ENCODE measurements at regions not wholly inside any gene's neighbourhood (a gene's known extent, or its start where the extent isn't known, plus 50 kb on each side); places are given as distances from the start of the nearest gene placed in this dataset.
"Not testable (repeated sequence)": the region's sequence is repeated elsewhere in the genome, so short reads cannot be mapped to it uniquely, and the experiment has no call there.

- no peaks in the 10 kb centered on the region for H3K36me3 Mint-ChIP-seq
- H3K4me3 Mint-ChIP-seq, result no peak overlapping the region
- no peaks in the 10 kb centered on the region for H3K4me1 Mint-ChIP-seq (ENCODE audit: low read depth)
- no peak for DNase-seq
- intact Hi-C loops (cut with micrococcal nuclease), result no loop called here
- H3K9me3 Mint-ChIP-seq, result peaks cover 8% of the 10 kb centered on the region
- CTCF ChIA-PET, result no interaction called here
- no peaks in the 10 kb centered on the region for H3K27me3 Mint-ChIP-seq
- H3K27ac Mint-ChIP-seq, result no peak overlapping the region
- POLR2A ChIA-PET, result no interaction called here
These were observed 264.5 kb downstream of the EIPR1 start for GRCh38 chr2:3113122-3113521.

GRCh38 chr2:3112553-3112952, 265.1 kb downstream of the EIPR1 start:
- no peak for DNase-seq
- intact Hi-C loops (cut with micrococcal nuclease), result no loop called here
- no peaks in the 10 kb centered on the region for H3K4me1 Mint-ChIP-seq (ENCODE audit: low read depth)
- H3K27ac Mint-ChIP-seq, result no peak overlapping the region
- peaks cover 8% of the 10 kb centered on the region for H3K9me3 Mint-ChIP-seq
- H3K36me3 Mint-ChIP-seq, result no peaks in the 10 kb centered on the region
- CTCF ChIA-PET, result no interaction called here
- POLR2A ChIA-PET, result no interaction called here
- no peaks in the 10 kb centered on the region for H3K27me3 Mint-ChIP-seq
- no peak overlapping the region for H3K4me3 Mint-ChIP-seq

DNA sequence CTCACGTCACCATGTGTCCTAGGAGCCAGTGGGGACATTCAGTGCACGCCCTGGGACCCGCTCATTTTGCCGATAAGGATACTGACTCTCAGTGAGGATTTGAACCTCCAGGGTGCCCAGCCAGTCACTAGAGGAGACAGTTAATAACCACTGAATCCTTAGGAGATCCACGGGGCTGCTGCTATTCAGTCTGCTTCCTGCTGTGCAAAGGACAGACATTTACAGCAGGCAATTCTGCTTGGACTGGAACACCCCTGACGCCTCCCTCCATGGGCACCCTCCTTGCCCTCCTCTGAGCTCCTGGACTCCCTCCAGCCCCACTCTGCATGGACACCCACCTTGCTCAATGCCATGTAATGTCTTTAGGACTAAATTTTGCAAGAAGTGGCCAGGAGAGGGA, 265.5 kb downstream of the EIPR1 start:
- intact Hi-C loops (cut with micrococcal nuclease), result no loop called here
- Mint-ChIP-seq H3K4me1 (ENCODE audit: low read depth) (no peaks in the 10 kb centered on the region), H3K4me3 (no peak overlapping the region), H3K27me3 (no peaks in the 10 kb centered on the region), H3K36me3 (no peaks in the 10 kb centered on the region), H3K9me3 (peaks cover 8% of the 10 kb centered on the region), H3K27ac (no peak overlapping the region)
- DNase-seq, result no peak
- ChIA-PET CTCF (no interaction called here), POLR2A (no interaction called here)

DNA sequence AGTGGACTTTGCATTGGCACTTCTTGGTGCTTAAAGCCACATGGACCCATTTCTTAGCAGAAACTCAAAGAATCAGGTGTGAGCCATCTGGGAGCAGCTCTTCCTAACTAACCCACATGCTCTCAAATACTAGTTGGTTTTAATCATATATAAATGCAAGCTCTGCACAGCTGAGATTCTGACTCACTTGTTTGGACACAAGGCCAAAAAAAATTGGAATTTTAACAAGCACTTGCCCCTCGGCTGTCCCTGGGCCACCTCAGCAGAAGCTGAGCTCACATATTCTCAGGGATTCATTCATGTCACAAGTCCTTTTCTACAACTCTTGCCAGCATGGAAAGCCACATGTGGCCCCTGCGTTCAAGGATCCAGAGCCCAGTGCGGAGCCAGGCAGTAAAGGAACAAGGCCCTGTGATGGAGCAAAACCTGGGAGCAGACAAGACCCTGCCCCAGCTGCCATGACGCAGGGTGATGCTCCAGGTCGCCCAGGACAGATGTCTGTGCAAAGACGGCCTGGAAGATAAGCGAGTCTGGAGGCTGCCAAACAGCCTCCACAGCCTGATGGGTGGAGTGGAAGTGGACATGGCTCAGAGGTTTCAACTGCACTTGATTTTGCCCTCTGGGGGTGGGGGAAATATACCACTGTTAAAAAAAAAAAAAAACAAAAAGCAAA, 266.5 kb downstream of the EIPR1 start:
- H3K27me3 Mint-ChIP-seq, result no peaks in the 10 kb centered on the region
- ChIA-PET POLR2A (no interaction called here), CTCF (no interaction called here)
- no peak for DNase-seq
- no peak overlapping the region for H3K27ac Mint-ChIP-seq
- H3K4me1 Mint-ChIP-seq (ENCODE audit: low read depth), result no peaks in the 10 kb centered on the region
- H3K36me3 Mint-ChIP-seq, result no peaks in the 10 kb centered on the region
- intact Hi-C loops (cut with micrococcal nuclease), result no loop called here
- no peak overlapping the region for H3K4me3 Mint-ChIP-seq
- H3K9me3 Mint-ChIP-seq, result peaks cover 8% of the 10 kb centered on the region

GRCh38 chr2:3110555-3110954, 267.1 kb downstream of the EIPR1 start:
- CTCF ChIA-PET, result no interaction called here
- Mint-ChIP-seq H3K36me3 (no peaks in the 10 kb centered on the region), H3K4me1 (ENCODE audit: low read depth) (no peaks in the 10 kb centered on the region), H3K27me3 (no peaks in the 10 kb centered on the region), H3K27ac (no peak overlapping the region), H3K4me3 (no peak overlapping the region), H3K9me3 (peaks cover 8% of the 10 kb centered on the region)
- no peak for DNase-seq
- POLR2A ChIA-PET, result no interaction called here
- intact Hi-C loops (cut with micrococcal nuclease), result no loop called here

GRCh38 chr2:3108710-3109702, 268.6 kb downstream of the EIPR1 start:
- H3K27me3 Mint-ChIP-seq, result no peaks in the 10 kb centered on the region
- no peak overlapping the region for H3K4me3 Mint-ChIP-seq

DNA sequence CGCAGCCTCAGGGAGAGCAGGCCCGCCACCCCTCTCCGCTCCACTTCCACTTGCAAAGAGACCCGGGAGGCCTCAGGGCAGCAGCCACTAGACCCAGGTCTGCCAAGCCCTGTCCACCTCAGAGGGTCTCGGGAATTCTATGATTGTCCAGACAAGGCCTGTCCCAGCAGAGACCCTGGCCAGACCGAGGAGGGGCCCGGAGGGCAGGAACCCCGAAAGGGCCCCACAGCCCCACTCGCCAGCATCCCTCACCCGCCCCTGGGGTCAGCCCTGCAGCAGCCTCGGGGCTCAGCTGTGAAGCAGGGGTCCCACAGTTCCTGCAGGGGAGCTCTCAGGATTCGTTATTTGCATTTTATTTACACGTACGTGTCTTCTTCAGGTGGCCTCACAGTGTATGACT, 269.5 kb downstream of the EIPR1 start:
- Mint-ChIP-seq H3K4me1 (ENCODE audit: low read depth) (no peaks in the 10 kb centered on the region), H3K9me3 (peaks cover 8% of the 10 kb centered on the region), H3K27ac (no peak overlapping the region), H3K4me3 (no peak overlapping the region), H3K27me3 (no peaks in the 10 kb centered on the region), H3K36me3 (no peaks in the 10 kb centered on the region)
- no peak for DNase-seq
- intact Hi-C loops (cut with micrococcal nuclease), result no loop called here
- POLR2A ChIA-PET, result no interaction called here
- CTCF ChIA-PET, result no interaction called here

More at GRCh38 chr2:3108710-3109702, 268.6 kb downstream of the EIPR1 start:
- H3K27ac Mint-ChIP-seq, result no peak overlapping the region
- peaks cover 8% of the 10 kb centered on the region for H3K9me3 Mint-ChIP-seq
- H3K4me1 Mint-ChIP-seq (ENCODE audit: low read depth), result no peaks in the 10 kb centered on the region
- intact Hi-C loops (cut with micrococcal nuclease), result no loop called here
- CTCF ChIA-PET, result no interaction called here
- H3K36me3 Mint-ChIP-seq, result no peaks in the 10 kb centered on the region
- POLR2A ChIA-PET, result no interaction called here
- DNase-seq, result no peak

DNA sequence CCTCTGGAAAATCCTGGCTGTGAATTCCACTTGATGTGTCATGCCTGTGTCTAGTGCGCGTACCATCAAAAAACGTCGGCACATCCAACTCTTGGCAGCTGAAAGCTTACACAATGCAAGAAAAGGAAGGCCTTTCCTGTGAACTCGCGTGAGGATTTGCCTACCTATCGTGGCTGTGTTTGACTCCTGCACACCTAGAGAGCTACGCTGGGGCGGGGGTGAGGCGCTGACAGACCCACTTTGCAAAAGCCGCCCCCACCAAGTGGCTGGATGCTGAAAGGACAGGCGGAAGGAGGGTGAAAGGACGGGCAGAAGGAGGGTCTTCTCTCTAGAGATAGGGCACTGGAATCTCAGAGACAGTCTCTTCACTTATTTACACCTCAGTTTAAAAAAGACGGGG, 270.1 kb downstream of the EIPR1 start:
- no peak for DNase-seq
- CTCF ChIA-PET, result no interaction called here
- Mint-ChIP-seq H3K4me3 (no peak overlapping the region), H3K4me1 (ENCODE audit: low read depth) (no peaks in the 10 kb centered on the region), H3K9me3 (peaks cover 8% of the 10 kb centered on the region), H3K36me3 (no peaks in the 10 kb centered on the region), H3K27ac (no peak overlapping the region), H3K27me3 (peaks cover 2% of the 10 kb centered on the region)
- POLR2A ChIA-PET, result no interaction called here
- intact Hi-C loops (cut with micrococcal nuclease), result no loop called here

- no peak overlapping the region for H3K4me3 Mint-ChIP-seq
- ChIA-PET CTCF (no interaction called here), POLR2A (no interaction called here)
- intact Hi-C loops (cut with micrococcal nuclease), result no loop called here
- H3K9me3 Mint-ChIP-seq, result peaks cover 8% of the 10 kb centered on the region
- H3K36me3 Mint-ChIP-seq, result no peaks in the 10 kb centered on the region
- no peak overlapping the region for H3K27ac Mint-ChIP-seq
- no peak for DNase-seq
- H3K27me3 Mint-ChIP-seq, result peaks cover 5% of the 10 kb centered on the region
- H3K4me1 Mint-ChIP-seq (ENCODE audit: low read depth), result no peaks in the 10 kb centered on the region
These were observed 271.6 kb downstream of the EIPR1 start for GRCh38 chr2:3105814-3106569.

GRCh38 chr2:3104958-3105813, 272.4 kb downstream of the EIPR1 start:
- POLR2A ChIA-PET, CTCF ChIA-PET: not testable (repeated sequence)

DNA sequence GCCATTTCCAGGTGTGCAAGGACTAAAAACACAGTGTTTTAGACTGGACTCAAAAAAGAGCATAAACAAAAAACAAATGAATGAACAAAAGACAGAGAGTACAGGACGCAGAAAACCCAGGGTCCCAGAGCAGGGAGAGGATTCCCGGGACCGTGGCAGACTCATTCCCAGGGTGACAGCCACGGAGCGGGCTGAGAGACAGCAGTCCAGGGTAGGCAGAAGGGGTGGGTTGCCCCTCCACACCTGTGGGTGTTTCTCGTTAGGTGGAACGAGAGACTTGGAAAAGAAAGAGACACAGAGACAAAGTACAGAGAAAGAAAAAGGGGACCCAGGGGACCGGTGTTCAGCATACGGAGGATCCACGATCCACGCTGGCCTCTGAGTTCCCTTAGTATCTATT, 273.4 kb downstream of the EIPR1 start:
- CTCF ChIA-PET, result no interaction called here
- POLR2A ChIA-PET, result no interaction called here
- no peak overlapping the region for H3K4me3 Mint-ChIP-seq
- H3K27ac Mint-ChIP-seq, result no peak overlapping the region
- no peaks in the 10 kb centered on the region for H3K4me1 Mint-ChIP-seq (ENCODE audit: low read depth)
- peaks cover 8% of the 10 kb centered on the region for H3K27me3 Mint-ChIP-seq
- H3K36me3 Mint-ChIP-seq, result no peaks in the 10 kb centered on the region
- H3K9me3 Mint-ChIP-seq, result no peaks in the 10 kb centered on the region
- DNase-seq, result no peak
- intact Hi-C loops (cut with micrococcal nuclease), result no loop called here

More at GRCh38 chr2:3104958-3105813, 272.4 kb downstream of the EIPR1 start:
- H3K9me3 Mint-ChIP-seq; H3K4me1 Mint-ChIP-seq (ENCODE audit: low read depth); H3K4me3 Mint-ChIP-seq; DNase-seq; H3K27ac Mint-ChIP-seq; intact Hi-C loops (cut with micrococcal nuclease); H3K36me3 Mint-ChIP-seq; H3K27me3 Mint-ChIP-seq: not testable (repeated sequence)

Measured in activated CD4-positive, alpha-beta memory T cell treated with anti-CD3 and anti-CD28 coated beads for 36 hours (primary cell).